ENCODE measurements at regions not wholly inside any gene's neighbourhood (a gene's known extent, or its start where the extent isn't known, plus 50 kb on each side); places are given as distances from the start of the nearest gene placed in this dataset.

DNA sequence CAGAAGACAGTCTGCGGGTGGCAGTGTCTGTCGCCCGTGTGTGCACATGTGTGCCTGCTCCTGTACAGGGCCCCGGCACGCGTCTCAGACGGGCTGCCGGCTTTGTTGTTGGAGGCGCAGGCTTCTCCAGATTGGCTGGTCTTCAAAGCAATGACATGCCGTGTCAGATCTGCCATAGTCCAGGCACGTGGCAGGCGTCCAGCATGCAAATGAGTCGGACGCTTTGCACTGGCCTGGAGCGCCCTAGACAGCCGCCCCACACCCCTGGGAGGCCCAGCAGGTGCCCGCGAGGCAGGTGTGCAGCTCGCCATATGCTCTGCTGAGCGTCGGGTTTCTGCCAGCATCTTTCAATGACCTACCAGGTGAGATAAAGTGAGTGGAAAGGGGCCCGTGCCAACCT is 71.5 kb downstream of the GADD45G start:
- no peaks in the 10 kb centered on the region for H3K36me3 ChIP-seq
- no peak overlapping the region for H3K4me3 ChIP-seq
- intact Hi-C loops (cut with DNase I), result loop anchor here in 4 of 10 donors (5.0 to 10.0 kb wide), 5 partner anchors 49 to 429 kb away; no protein-coding TSS in a partner anchor
- no peaks in the 10 kb centered on the region for H3K27me3 ChIP-seq
- TF ChIP-seq, protein P1, sequence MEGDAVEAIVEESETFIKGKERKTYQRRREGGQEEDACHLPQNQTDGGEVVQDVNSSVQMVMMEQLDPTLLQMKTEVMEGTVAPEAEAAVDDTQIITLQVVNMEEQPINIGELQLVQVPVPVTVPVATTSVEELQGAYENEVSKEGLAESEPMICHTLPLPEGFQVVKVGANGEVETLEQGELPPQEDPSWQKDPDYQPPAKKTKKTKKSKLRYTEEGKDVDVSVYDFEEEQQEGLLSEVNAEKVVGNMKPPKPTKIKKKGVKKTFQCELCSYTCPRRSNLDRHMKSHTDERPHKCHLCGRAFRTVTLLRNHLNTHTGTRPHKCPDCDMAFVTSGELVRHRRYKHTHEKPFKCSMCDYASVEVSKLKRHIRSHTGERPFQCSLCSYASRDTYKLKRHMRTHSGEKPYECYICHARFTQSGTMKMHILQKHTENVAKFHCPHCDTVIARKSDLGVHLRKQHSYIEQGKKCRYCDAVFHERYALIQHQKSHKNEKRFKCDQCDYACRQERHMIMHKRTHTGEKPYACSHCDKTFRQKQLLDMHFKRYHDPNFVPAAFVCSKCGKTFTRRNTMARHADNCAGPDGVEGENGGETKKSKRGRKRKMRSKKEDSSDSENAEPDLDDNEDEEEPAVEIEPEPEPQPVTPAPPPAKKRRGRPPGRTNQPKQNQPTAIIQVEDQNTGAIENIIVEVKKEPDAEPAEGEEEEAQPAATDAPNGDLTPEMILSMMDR (IDR thresholded peaks at IDR 0.05), result no peak
- H3K9me3 ChIP-seq, result no peaks in the 10 kb centered on the region
- WGBS, 2 donors, result 55 to 63% methylated on average over 22 of the region's 22 CpGs
- DNase-seq (peak; percentile 70 to 74), ATAC-seq (peak; percentile 51 to 91 (median 80))
- H3K27ac ChIP-seq, result peak overlapping the region in 9 of 10 donors; percentile 10 to 79 (median 47)
- H3K4me1 ChIP-seq, result peaks cover 0 to 34% (median 20%) of the 10 kb centered on the region in 9 donors

DNA sequence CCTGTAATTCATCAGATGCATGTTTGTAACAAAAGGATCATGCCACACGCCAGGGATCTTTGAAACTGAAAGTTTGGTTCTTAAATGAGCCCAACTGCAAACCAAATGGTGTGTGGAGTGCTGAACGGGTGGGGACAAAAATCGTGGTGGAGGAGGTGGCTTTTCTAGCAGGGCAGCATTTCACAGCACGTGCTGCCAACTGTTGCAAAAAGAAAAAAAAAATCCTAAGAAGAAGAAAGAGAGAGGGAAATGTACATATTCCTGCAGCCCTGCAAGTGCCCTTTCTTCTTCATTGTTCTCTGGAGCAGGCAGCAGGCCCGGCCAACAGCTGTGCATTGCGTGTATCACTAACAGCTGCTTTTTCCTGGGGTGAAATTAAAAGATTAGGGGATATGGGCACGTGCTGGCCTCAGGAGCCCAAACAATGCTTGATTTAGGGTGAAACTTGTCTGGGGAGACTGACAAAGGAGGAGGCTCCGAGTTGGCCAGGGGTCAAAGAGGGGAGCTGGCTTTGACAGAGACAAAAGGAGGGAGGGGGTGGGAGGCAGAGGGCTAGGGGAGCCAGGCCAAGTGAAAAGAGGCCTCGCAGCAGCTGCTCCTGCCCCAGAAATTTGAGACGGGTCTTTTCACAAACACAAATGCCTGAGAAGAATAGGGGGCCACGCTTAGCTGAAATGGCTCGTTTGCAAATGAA is 73.0 kb downstream of the GADD45G start:
- intact Hi-C loops (cut with DNase I), result loop anchor here in 4 of 10 donors (5.0 to 10.0 kb wide), 5 partner anchors 51 to 427 kb away; no protein-coding TSS in a partner anchor
- 62 to 65% methylated on average over 12 of the region's 12 CpGs for WGBS, 2 donors

GRCh38 chr9:89678396-89679015 is 73.7 kb downstream of the GADD45G start:
- intact Hi-C loops (cut with DNase I), result loop anchor here in 4 of 10 donors (5.0 to 10.0 kb wide), 5 partner anchors 51 to 426 kb away; no protein-coding TSS in a partner anchor
- Histone ChIP-seq H3K36me3 (no peaks in the 10 kb centered on the region), H3K27me3 (no peaks in the 10 kb centered on the region), H3K4me3 (no peak overlapping the region), H3K27ac (no peak overlapping the region), H3K4me1 (peaks cover 0 to 34% (median 20%) of the 10 kb centered on the region in 9 donors), H3K9me3 (no peaks in the 10 kb centered on the region)
- ATAC-seq (no peak), DNase-seq (no peak)
- TF ChIP-seq, protein P1 (IDR thresholded peaks at IDR 0.05), result no peak
- 79 to 80% methylated on average over 10 of the region's 10 CpGs for WGBS, 2 donors

More for the DNA sequence above, 73.0 kb downstream of the GADD45G start:
- TF ChIP-seq, protein P1 (IDR thresholded peaks at IDR 0.05), result no peak
- Histone ChIP-seq H3K4me1 (peaks cover 0 to 34% (median 20%) of the 10 kb centered on the region in 9 donors), H3K27ac (no peak overlapping the region), H3K36me3 (no peaks in the 10 kb centered on the region), H3K4me3 (no peak overlapping the region), H3K9me3 (no peaks in the 10 kb centered on the region), H3K27me3 (no peaks in the 10 kb centered on the region)
- DNase-seq, result no peak
- no peak for ATAC-seq

DNA sequence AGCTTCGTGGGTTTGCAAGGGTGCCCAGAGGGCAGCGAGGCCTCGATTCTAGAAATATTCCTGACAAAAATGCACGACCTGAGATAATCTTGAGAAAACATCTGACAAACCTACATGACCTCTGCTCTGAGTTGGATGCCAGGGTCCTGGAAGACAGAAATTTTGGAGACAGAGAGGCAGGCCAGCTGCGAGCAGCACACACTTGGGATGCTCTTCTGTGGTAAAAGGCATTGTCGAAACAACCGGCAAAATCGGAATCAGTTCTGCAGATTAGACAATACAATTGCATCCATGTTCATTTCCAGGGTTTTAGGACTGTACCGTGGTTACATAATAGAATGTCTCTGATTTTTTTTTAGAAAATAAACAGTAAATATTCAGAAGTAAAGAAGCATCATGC is 74.2 kb downstream of the GADD45G start:
- H3K4me3 ChIP-seq, result no peak overlapping the region
- H3K4me1 ChIP-seq, result peaks cover 0 to 38% (median 20%) of the 10 kb centered on the region in 9 donors
- TF ChIP-seq, protein P1 (IDR thresholded peaks at IDR 0.05), result no peak
- 92% methylated on average over 9 of the region's 9 CpGs for WGBS, 2 donors
- H3K27me3 ChIP-seq, result no peaks in the 10 kb centered on the region
- intact Hi-C loops (cut with DNase I), result loop anchor here in 4 of 10 donors (5.0 to 10.0 kb wide), 5 partner anchors 52 to 426 kb away; no protein-coding TSS in a partner anchor
- no peaks in the 10 kb centered on the region for H3K36me3 ChIP-seq
- ATAC-seq (no peak), DNase-seq (no peak)
- H3K27ac ChIP-seq, result no peak overlapping the region
- no peaks in the 10 kb centered on the region for H3K9me3 ChIP-seq
